H1 (cell line): ENCODE measurements at regions not wholly inside any gene's neighbourhood (a gene's known extent, or its start where the extent isn't known, plus 50 kb on each side); places are given as distances from the start of the nearest gene placed in this dataset.
A peak's percentile ranks its signal among the peaks of the same experiment; 100 is the strongest.

Source experiments
- CTCF ChIA-PET: fragments of 300-600 bp; sonication (Branson Sonifier 250); formaldehyde crosslinking; loops from one replicate; lab custom pipeline; 2021; ENCODE audit not compliant: partially characterized antibody; lab: Charles Lee
- POLR2A ChIA-PET: fragments of 300-600 bp; sonication (Branson Sonifier 250); formaldehyde crosslinking; loops from one replicate; lab custom pipeline; 2021; ENCODE audit warnings: inconsistent platforms; ENCODE audit not compliant: partially characterized antibody; lab: Charles Lee
- DNase-seq, 2 experiments: peaks; one replicate each; pipeline versions ENCODE4 v3.0.0 to v3.0.0-alpha.2; 2010 to 2022; ENCODE audit warnings: low spot score in 2 of 2, low read depth in 1 of 2, mixed read lengths in 1 of 2
- FAIRE-seq: peaks from 2 replicates; lab custom pipeline; 2011; peaks lifted over from hg19 to GRCh38; lab: Jason Lieb, UNC
- H2AFZ ChIP-seq: 2 replicates; pipeline ENCODE4 v1.8.1; 2012; ENCODE audit warnings: low read length, inconsistent platforms
- H2AK5ac ChIP-seq: 2 replicates; pipeline ENCODE4 v1.6.1; 2013; ENCODE audit warnings: low read depth, low read length
- H2BK120ac ChIP-seq: replicated peaks from 2 replicates; pipeline ENCODE3; 2013; ENCODE audit warnings: low read depth, low read length, inconsistent platforms
- H2BK12ac ChIP-seq: 2 replicates; pipeline ENCODE4 v1.6.1; 2013; ENCODE audit warnings: low read depth, low read length
- H2BK15ac ChIP-seq: 2 replicates; pipeline ENCODE4 v1.6.1; 2013; ENCODE audit warnings: low read length
- H2BK20ac ChIP-seq: 2 replicates; pipeline ENCODE4 v1.6.1; 2013; ENCODE audit warnings: low read length
- H2BK5ac ChIP-seq: 2 replicates; pipeline ENCODE4 v1.6.1; 2013; ENCODE audit warnings: low read depth, low read length
- H3K14ac ChIP-seq: 2 replicates; pipeline ENCODE4 v1.6.1; 2013; ENCODE audit warnings: inconsistent platforms; ENCODE audit not compliant: insufficient read length
- H3K18ac ChIP-seq: 2 replicates; pipeline ENCODE4 v1.6.1; 2013; ENCODE audit warnings: low read length; ENCODE audit errors: extremely low read depth
- H3K23ac ChIP-seq: 2 replicates; pipeline ENCODE4 v1.6.1; 2013; ENCODE audit warnings: inconsistent platforms; ENCODE audit not compliant: insufficient read length
- H3K23me2 ChIP-seq: 2 replicates; pipeline ENCODE4 v1.6.1; 2013; ENCODE audit warnings: low read depth, low read length
- H3K27ac ChIP-seq: 2 replicates; pipeline ENCODE4 v1.6.1; 2011; ENCODE audit warnings: low read depth, low read length, inconsistent platforms
- H3K27me3 ChIP-seq, 4 experiments: replicated peaks in 1 of 4; 1 replicate in 1 of 4; 2 replicates in 3 of 4; pipeline versions ENCODE4 v1.6.1 to v1.8.1; 2011 to 2013; ENCODE audit warnings: low read length in 3 of 4, mild to moderate bottlenecking in 3 of 4, inconsistent platforms in 2 of 4, mixed read lengths in 2 of 4, moderate library complexity in 1 of 4; ENCODE audit not compliant: control insufficient read depth in 3 of 4, insufficient read depth in 3 of 4; ENCODE audit errors: extremely low read depth in 1 of 4
- H3K36me3 ChIP-seq, 4 experiments: 2 replicates each; pipeline versions ENCODE4 v1.6.1 to v1.8.1; 2011 to 2013; ENCODE audit warnings: mild to moderate bottlenecking in 4 of 4, low read length in 3 of 4, moderate library complexity in 2 of 4, control low read depth in 1 of 4, inconsistent platforms in 1 of 4; ENCODE audit not compliant: insufficient read depth in 4 of 4, control insufficient read depth in 2 of 4
- H3K4ac ChIP-seq: replicated peaks from 2 replicates; pipeline ENCODE3; 2013; ENCODE audit warnings: low read length, low read depth, mixed read lengths, inconsistent platforms; ENCODE audit not compliant: insufficient read length
- H3K4me1 ChIP-seq, 4 experiments: replicated peaks in 1 of 4; 1 replicate in 1 of 4; 2 replicates in 3 of 4; pipeline versions ENCODE4 v1.6.1 to v1.8.1; 2011 to 2013; ENCODE audit warnings: low read length in 3 of 4, inconsistent platforms in 2 of 4, mixed read lengths in 1 of 4; ENCODE audit not compliant: insufficient read depth in 4 of 4, control insufficient read depth in 3 of 4
- H3K4me2 ChIP-seq, 2 experiments: 2 replicates each; pipeline versions ENCODE4 v1.6.1 to v1.8.1; 2011 to 2013; ENCODE audit warnings: low read depth in 2 of 2, low read length in 2 of 2, control low read depth in 1 of 2, inconsistent platforms in 1 of 2, mild to moderate bottlenecking in 1 of 2; ENCODE audit not compliant: insufficient read depth in 1 of 2
- H3K4me3 ChIP-seq, 4 experiments: fragments of 200-600, 300-600 bp in 1 of 4; sonication (generic), shearing (Covaris generic), sonication (Bioruptor Twin) in 1 of 4; 2 replicates each; pipeline versions ENCODE4 v1.5.1 to v1.8.1; 2011 to 2016; ENCODE audit warnings: low read length in 4 of 4, low read depth in 3 of 4, control low read depth in 2 of 4, inconsistent platforms in 2 of 4, mild to moderate bottlenecking in 2 of 4, mixed read lengths in 1 of 4, moderate library complexity in 1 of 4; ENCODE audit not compliant: insufficient read depth in 2 of 4; ENCODE audit errors: extremely low read depth in 1 of 4
- H3K56ac ChIP-seq: replicated peaks from 2 replicates; pipeline ENCODE3; 2013; ENCODE audit warnings: low read depth, mild to moderate bottlenecking, mixed read lengths, low read length, inconsistent platforms; ENCODE audit not compliant: insufficient read length
- H3K79me1 ChIP-seq: 2 replicates; pipeline ENCODE4 v1.6.1; 2013; ENCODE audit warnings: low read depth, low read length, control low read depth
- H3K79me2 ChIP-seq, 2 experiments: 2 replicates each; pipeline versions ENCODE4 v1.6.1 to v1.8.1; 2012 to 2013; ENCODE audit warnings: low read length in 2 of 2, mild to moderate bottlenecking in 2 of 2, inconsistent platforms in 1 of 2; ENCODE audit not compliant: insufficient read depth in 2 of 2, control insufficient read depth in 1 of 2
- H3K9ac ChIP-seq, 4 experiments: replicated peaks in 1 of 4; 1 replicate in 1 of 4; 2 replicates in 3 of 4; pipeline versions ENCODE4 v1.6.1 to v1.8.1; 2011 to 2013; ENCODE audit warnings: low read depth in 3 of 4, low read length in 3 of 4, control low read depth in 2 of 4, mild to moderate bottlenecking in 2 of 4, moderate library complexity in 2 of 4, inconsistent platforms in 1 of 4; ENCODE audit errors: extremely low read depth in 1 of 4
- H3K9me3 ChIP-seq, 2 experiments: 2 replicates each; pipeline versions ENCODE4 v1.6.1 to v1.8.1; 2012 to 2013; ENCODE audit warnings: mild to moderate bottlenecking in 2 of 2, moderate library complexity in 2 of 2, control low read depth in 1 of 2, inconsistent platforms in 1 of 2, low read depth in 1 of 2, low read length in 1 of 2, mixed read lengths in 1 of 2; ENCODE audit not compliant: insufficient read depth in 2 of 2
- H4K20me1 ChIP-seq, 2 experiments: replicated peaks in 1 of 2; 2 replicates each; pipeline versions ENCODE3 to v1.8.1; 2011 to 2013; ENCODE audit warnings: inconsistent platforms in 2 of 2, low read length in 2 of 2, mild to moderate bottlenecking in 1 of 2; ENCODE audit not compliant: insufficient read depth in 2 of 2, control insufficient read depth in 1 of 2
- H4K5ac ChIP-seq: 2 replicates; pipeline ENCODE4 v1.6.1; 2013; ENCODE audit warnings: low read length, low read depth, mixed read lengths, inconsistent platforms; ENCODE audit not compliant: insufficient read length
- H4K8ac ChIP-seq: 2 replicates; pipeline ENCODE4 v1.8.0; 2013; ENCODE audit warnings: mild to moderate bottlenecking, moderate library complexity, low read length, inconsistent platforms; ENCODE audit not compliant: insufficient read depth; ENCODE audit errors: extremely low read depth
- H4K91ac ChIP-seq: replicated peaks from 2 replicates; pipeline ENCODE3; 2013; ENCODE audit warnings: low read length, mixed read lengths, inconsistent platforms; ENCODE audit not compliant: insufficient read length
- CREB1 ChIP-seq: IDR thresholded peaks from 2 replicates; pipeline ENCODE4 v1.6.1; 2012; ENCODE audit warnings: inconsistent platforms
- CTCF ChIP-seq, 3 experiments: IDR thresholded peaks; 1 replicate in 2 of 3; 2 replicates in 1 of 3; pipeline versions ENCODE4 v1.5.1 to v1.6.1; 2011; ENCODE audit warnings: low read length in 3 of 3, mild to moderate bottlenecking in 3 of 3, inconsistent platforms in 2 of 3, low read depth in 1 of 3, moderate library complexity in 1 of 3; ENCODE audit not compliant: insufficient read depth in 1 of 3; ENCODE audit errors: control extremely low read depth in 1 of 3
- GABPA ChIP-seq: IDR thresholded peaks from 2 replicates; pipeline ENCODE4 v1.6.1; 2011; ENCODE audit warnings: mild to moderate bottlenecking, low read length, moderate library complexity, borderline replicate concordance; ENCODE audit not compliant: insufficient read depth
- HDAC6 ChIP-seq: IDR thresholded peaks from one replicate; pipeline ENCODE4 v1.7.1; 2012; ENCODE audit warnings: low read depth, mild to moderate bottlenecking, inconsistent platforms, low read length, moderate library complexity
- NRF1 ChIP-seq: IDR thresholded peaks from 2 replicates; pipeline ENCODE4 v1.6.1; 2011; ENCODE audit warnings: mild to moderate bottlenecking, low read depth, low read length, improper control_type of control experiment
- RAD21 ChIP-seq, 2 experiments: IDR thresholded peaks in 1 of 2; conservative IDR thresholded peaks in 1 of 2; 2 replicates each; pipeline ENCODE4 v1.6.1; 2011; ENCODE audit warnings: low read depth in 2 of 2, low read length in 2 of 2, improper control_type of control experiment in 1 of 2, inconsistent platforms in 1 of 2, mild to moderate bottlenecking in 1 of 2, moderate library complexity in 1 of 2
- RBBP5 ChIP-seq: IDR thresholded peaks from 2 replicates; pipeline ENCODE4 v1.7.1; 2012; ENCODE audit warnings: low read depth, mild to moderate bottlenecking, inconsistent platforms, low read length, moderate library complexity, borderline replicate concordance
- SP4 ChIP-seq: IDR thresholded peaks from 2 replicates; pipeline ENCODE4 v1.6.1; 2012; ENCODE audit warnings: low read length, inconsistent platforms
- TEAD4 ChIP-seq: IDR thresholded peaks from 2 replicates; pipeline ENCODE4 v1.6.1; 2012; ENCODE audit warnings: low read depth, low read length, inconsistent platforms, mixed read lengths
- USF2 ChIP-seq: IDR thresholded peaks from 2 replicates; pipeline ENCODE4 v1.6.1; 2011; ENCODE audit warnings: low read length, improper control_type of control experiment
- WGBS, 2 experiments: shearing (Covaris generic) in 1 of 2; methylation state at CpG; one replicate each; pipeline versions ENCODE4 v1.1.6 to v1.1.7; 2013 to 2015; ENCODE audit warnings: low lambda C conversion rate in 2 of 2, mixed read lengths in 2 of 2, inconsistent platforms in 1 of 2, low coverage in 1 of 2, missing lambda C conversion rate in 1 of 2; ENCODE audit not compliant: insufficient replicate concordance in 2 of 2, insufficient coverage in 1 of 2, insufficient read length in 1 of 2; ENCODE audit errors: extremely low coverage in 1 of 2, missing lambda C conversion rate in 1 of 2; 5-methylcytosine and 5-hydroxymethylcytosine counted together

DNA sequence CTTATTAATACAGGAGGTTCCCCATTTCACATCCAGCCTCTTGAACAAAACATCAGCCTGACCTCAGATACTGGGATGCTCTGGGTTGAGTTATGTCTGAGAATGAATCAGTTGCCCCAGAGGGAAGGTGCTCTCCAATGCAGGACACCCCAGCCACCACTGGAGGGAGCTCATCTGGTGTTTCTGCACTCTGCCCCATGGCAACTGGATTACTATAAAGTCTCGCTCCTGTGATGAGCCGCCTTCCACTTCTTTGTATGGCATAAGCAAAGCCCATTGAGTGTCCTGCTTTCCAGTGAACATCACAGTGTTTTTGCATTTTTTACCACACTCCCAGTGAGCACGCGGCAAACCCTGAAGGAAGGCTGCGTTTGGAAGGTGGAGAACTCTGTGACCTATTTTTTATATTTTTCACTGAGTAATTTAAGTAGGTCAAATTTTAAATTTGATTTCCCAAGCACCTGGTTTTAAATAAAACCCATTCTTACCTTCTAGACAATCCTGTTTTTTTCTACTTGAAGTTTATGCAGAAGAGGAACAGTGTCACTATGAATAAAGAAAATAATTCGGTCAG lies 176.9 kb upstream of the WWC1 start:
- Histone ChIP-seq H2BK20ac (no peak overlapping the region), H4K20me1 (no peaks in the 10 kb centered on the region), H3K9ac (no peak overlapping the region), H3K79me2 (no peaks in the 10 kb centered on the region), H3K23ac (no peak overlapping the region), H2BK15ac (no peak overlapping the region), H3K4me1 (peaks cover 3 to 9% (median 3%) of the 10 kb centered on the region in 4 experiments; a peak in 6 of 7 replicates), H4K5ac (no peak overlapping the region), H4K91ac (no peak overlapping the region), H3K4me2 (no peak overlapping the region), H3K4me3 (no peak overlapping the region), H2BK12ac (no peak overlapping the region), H3K36me3 (no peaks in the 10 kb centered on the region), H3K56ac (no peak overlapping the region), H3K27ac (no peak overlapping the region), H3K27me3 (no peaks in the 10 kb centered on the region), H3K79me1 (no peaks in the 10 kb centered on the region), H2BK5ac (no peak overlapping the region), H4K8ac (no peak overlapping the region), H3K9me3 (no peaks in the 10 kb centered on the region), H3K23me2 (no peaks in the 10 kb centered on the region; the same call in 1 of the 2 replicates), H3K14ac (no peak overlapping the region), H2AFZ (no peak overlapping the region), H3K18ac (no peak overlapping the region), H3K4ac (no peak overlapping the region), H2AK5ac (no peak overlapping the region), H2BK120ac (no peak overlapping the region)
- ChIA-PET POLR2A (no interaction called here), CTCF (interaction anchor here (0.6 to 14.3 kb wide), 30 partner anchors 9 to 287 kb away, joined by 3 to 192 read pairs (median 4); no protein-coding TSS in a partner anchor)
- WGBS, 2 experiments = 52% methylated on average over 6 of the region's 6 CpGs; no CpG with 5 or more reads in 1 of the 2 experiments
- peak; percentile 98 for FAIRE-seq
- DNase-seq = peak; percentile 43 to 92
- TF ChIP-seq SP4 (no peak), NRF1 (no peak), TEAD4 (no peak), GABPA (no peak), CREB1 (no peak; the same call in 1 of the 2 replicates), USF2 (no peak), RAD21 (IDR thresholded peaks at IDR 0.05 in 1 of 2, conservative IDR thresholded peaks at IDR 0.05 in 1 of 2; ENCODE audit: low read depth in 2 of 2, low read length in 2 of 2) (peak; percentile 87 to 90), HDAC6 (no peak), RBBP5 (no peak), CTCF (IDR thresholded peaks at IDR 0.05; ENCODE audit: control extremely low read depth in 1 of 3, insufficient read depth in 1 of 3, low read depth in 1 of 3, low read length in 3 of 3) (peak; percentile 88 to 98 (median 98))
